Osteocyte (in vitro differentiated cells): ENCODE measurements at regions not wholly inside any gene's neighbourhood (a gene's known extent, or its start where the extent isn't known, plus 50 kb on each side); places are given as distances from the start of the nearest gene placed in this dataset.

Experiments used
- DNase-seq: peaks from one replicate; pipeline ENCODE4 v3.0.0; 2021; ENCODE audit warnings: mixed read lengths; ENCODE audit not compliant: unreplicated experiment; ENCODE audit errors: extremely low spot score
- H3K27ac Mint-ChIP-seq: one replicate; pipeline ENCODE4 v1.8.0; 2021; ENCODE audit warnings: mild to moderate bottlenecking, mixed read lengths; ENCODE audit not compliant: unreplicated experiment
- H3K27me3 Mint-ChIP-seq: one replicate; pipeline ENCODE4 v1.8.0; 2021; ENCODE audit warnings: mixed read lengths; ENCODE audit not compliant: unreplicated experiment
- H3K36me3 Mint-ChIP-seq: one replicate; pipeline ENCODE4 v1.8.0; 2021; ENCODE audit warnings: mixed read lengths; ENCODE audit not compliant: unreplicated experiment
- H3K4me1 Mint-ChIP-seq: one replicate; pipeline ENCODE4 v1.8.0; 2021; ENCODE audit warnings: mixed read lengths; ENCODE audit not compliant: unreplicated experiment
- H3K4me3 Mint-ChIP-seq: one replicate; pipeline ENCODE4 v1.8.0; 2021; ENCODE audit warnings: mild to moderate bottlenecking, moderate library complexity, mixed read lengths; ENCODE audit not compliant: unreplicated experiment
- H3K9me3 Mint-ChIP-seq: one replicate; pipeline ENCODE4 v1.8.0; 2021; ENCODE audit warnings: mixed read lengths; ENCODE audit not compliant: unreplicated experiment
- CTCF ChIP-seq: fragments of 200-600 bp; sonication (generic); IDR thresholded peaks from 2 replicates; pipeline ENCODE4 v1.5.0; 2021; ENCODE audit warnings: antibody characterized with exemption, mild to moderate bottlenecking, moderate library complexity

DNA sequence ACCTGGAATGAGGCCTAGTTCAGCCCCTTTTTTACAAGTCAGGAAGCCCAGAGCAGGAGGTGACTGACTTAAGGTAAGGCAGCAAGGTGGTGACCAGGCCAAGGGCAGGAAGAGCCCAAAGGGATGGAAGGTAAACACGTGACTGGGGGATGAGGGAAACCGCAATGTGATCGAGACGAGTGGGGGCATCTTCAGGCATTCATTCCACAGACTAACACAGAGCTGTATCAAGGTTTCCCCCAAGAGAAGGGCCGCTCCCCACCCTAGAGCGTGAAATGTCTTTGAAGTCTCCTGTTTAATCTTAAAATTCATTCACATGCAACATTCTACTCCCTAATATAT is 76.3 kb upstream of the PIM1 start:
- no peaks in the 10 kb centered on the region for H3K27me3 Mint-ChIP-seq
- no peak overlapping the region for H3K27ac Mint-ChIP-seq
- H3K36me3 Mint-ChIP-seq: no peaks in the 10 kb centered on the region
- no peaks in the 10 kb centered on the region for H3K9me3 Mint-ChIP-seq
- DNase-seq: no peak
- no peak overlapping the region for H3K4me3 Mint-ChIP-seq
- H3K4me1 Mint-ChIP-seq: peaks cover 12% of the 10 kb centered on the region
- no peak for TF ChIP-seq CTCF

DNA sequence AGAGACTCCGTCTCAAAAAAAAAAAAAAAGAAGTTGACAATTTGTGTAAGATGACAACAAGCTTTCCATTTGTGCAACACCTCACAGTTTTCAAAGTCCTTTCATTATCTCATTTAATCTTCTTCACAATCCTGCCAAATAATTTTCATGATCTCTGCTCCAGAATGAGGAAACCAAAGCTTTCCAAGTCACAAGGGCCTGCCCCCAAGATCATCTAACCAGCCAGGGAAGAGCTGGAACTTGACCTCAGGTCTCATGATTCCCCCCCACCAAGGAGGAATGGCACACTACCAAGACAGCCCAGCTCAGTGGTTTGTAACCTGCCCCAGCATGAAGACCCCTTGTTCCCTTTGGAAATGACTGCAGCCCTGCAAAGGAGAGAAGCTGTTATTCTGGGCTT is 74.0 kb upstream of the PIM1 start:
- Mint-ChIP-seq H3K27ac (no peak overlapping the region), H3K9me3 (no peaks in the 10 kb centered on the region), H3K27me3 (no peaks in the 10 kb centered on the region), H3K4me1 (no peaks in the 10 kb centered on the region), H3K36me3 (no peaks in the 10 kb centered on the region), H3K4me3 (no peak overlapping the region)
- DNase-seq: no peak
- TF ChIP-seq CTCF: no peak

GRCh38 chr6:37097335-37097734 is 72.6 kb upstream of the PIM1 start:
- H3K4me1 Mint-ChIP-seq: peaks cover 6% of the 10 kb centered on the region
- DNase-seq: no peak
- H3K9me3 Mint-ChIP-seq: no peaks in the 10 kb centered on the region
- TF ChIP-seq CTCF: no peak
- H3K36me3 Mint-ChIP-seq: no peaks in the 10 kb centered on the region
- H3K27me3 Mint-ChIP-seq: no peaks in the 10 kb centered on the region
- H3K27ac Mint-ChIP-seq: no peak overlapping the region
- no peak overlapping the region for H3K4me3 Mint-ChIP-seq

- Mint-ChIP-seq H3K27ac (no peak overlapping the region), H3K36me3 (no peaks in the 10 kb centered on the region), H3K4me3 (no peak overlapping the region), H3K4me1 (peaks cover 24% of the 10 kb centered on the region), H3K27me3 (no peaks in the 10 kb centered on the region), H3K9me3 (no peaks in the 10 kb centered on the region)
- no peak for DNase-seq
- TF ChIP-seq CTCF: no peak
Observed at GRCh38 chr6:37099442-37099841, 70.5 kb upstream of the PIM1 start.

DNA sequence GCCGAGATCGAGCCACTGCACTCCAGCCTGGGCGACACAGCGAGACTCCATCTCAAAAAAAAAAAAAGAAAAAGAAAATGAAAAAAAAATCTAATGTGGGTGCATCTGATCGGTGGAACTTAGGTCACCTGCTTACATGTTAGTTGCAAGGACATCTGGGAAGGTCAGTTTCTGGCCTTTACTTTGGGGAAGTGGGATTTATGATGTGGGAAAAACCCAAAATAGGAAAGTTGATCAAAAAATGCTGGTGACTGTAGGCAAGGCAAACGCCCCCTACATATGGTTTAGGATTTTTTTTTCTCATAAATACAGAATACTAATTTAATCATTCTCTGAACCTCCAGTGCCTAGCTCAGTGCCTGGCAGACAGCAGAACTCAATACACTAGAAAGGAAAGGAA is 69.2 kb upstream of the PIM1 start:
- H3K4me3 Mint-ChIP-seq: no peak overlapping the region
- TF ChIP-seq CTCF: no peak
- DNase-seq: no peak
- no peaks in the 10 kb centered on the region for H3K9me3 Mint-ChIP-seq
- H3K27me3 Mint-ChIP-seq: no peaks in the 10 kb centered on the region
- no peak overlapping the region for H3K27ac Mint-ChIP-seq
- peaks cover 28% of the 10 kb centered on the region for H3K4me1 Mint-ChIP-seq
- H3K36me3 Mint-ChIP-seq: no peaks in the 10 kb centered on the region
